RPMI7951 (cell line): ENCODE measurements at regions not wholly inside any gene's neighbourhood (a gene's known extent, or its start where the extent isn't known, plus 50 kb on each side); places are given as distances from the start of the nearest gene placed in this dataset.
"Not testable (repeated sequence)": the region's sequence is repeated elsewhere in the genome, so short reads cannot be mapped to it uniquely, and the experiment has no call there.

Experiments
- DNase-seq: peaks from one replicate; pipeline ENCODE4 v3.0.0-alpha.2; 2012; ENCODE audit warnings: low read depth

DNA sequence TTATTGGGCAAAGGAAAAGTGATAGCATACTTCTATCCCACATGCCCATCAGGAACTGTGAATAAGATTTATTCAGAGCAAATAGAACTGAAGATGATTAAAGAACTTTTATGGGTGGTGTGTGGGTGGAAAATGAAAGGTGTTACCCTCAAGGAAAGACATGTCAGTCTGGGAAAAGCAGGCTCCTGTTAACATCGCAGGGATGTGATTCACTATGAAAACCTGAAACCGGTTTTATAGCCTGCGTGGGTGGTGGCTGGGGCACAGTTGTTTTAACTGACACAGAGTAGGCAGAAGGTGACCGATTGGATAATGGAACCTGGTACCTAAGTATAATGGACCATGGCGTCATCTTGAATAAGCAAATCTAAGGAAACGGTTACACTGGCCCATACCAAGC, 61.3 kb upstream of the CASK start:
- DNase-seq, result peak; percentile 6

DNA sequence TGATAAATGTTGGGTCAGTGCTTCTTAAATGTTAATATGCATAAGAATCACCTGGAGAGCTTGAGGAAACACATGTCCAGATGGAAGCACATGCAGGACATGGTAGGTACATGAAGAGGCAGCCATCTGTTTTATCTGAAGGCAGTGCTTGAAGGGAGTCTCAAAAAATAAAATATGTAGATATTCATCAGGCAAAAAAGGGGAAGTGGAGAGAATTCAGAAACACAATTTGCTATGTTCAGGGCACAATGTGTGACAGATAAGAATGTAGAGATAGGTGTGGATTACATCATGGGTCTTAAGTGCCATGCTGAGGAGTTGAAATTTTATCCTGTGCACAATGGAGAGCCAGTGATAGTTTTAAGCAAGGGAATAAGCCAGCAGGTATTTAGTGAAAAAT, 59.6 kb upstream of the CASK start:
- DNase-seq, result no peak

DNA sequence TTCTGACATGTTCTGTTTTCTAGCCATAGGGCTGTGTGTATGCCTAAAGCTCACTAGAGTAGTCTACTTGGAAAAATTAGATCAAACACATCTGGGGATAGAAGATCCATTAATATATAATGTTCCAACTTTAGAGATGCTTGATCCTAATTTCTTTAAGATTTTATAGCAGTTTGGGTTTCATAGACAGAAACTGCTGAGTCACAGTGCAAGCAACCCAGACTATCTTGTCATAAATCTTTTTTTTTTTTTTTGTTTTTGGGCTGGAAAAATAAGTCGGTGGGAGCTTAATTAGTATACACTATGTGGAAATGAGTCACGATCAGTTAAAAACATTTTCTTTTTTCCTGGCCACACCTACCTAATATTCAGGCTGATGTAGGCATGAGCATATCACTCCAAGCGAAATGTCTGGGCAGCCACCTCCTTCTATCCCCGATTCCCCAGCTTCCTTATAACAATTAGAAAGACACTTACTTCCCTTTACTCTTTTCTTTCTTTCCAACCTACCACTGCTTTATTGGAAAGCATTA, 58.2 kb upstream of the CASK start:
- DNase-seq, result peak; percentile 10

DNA sequence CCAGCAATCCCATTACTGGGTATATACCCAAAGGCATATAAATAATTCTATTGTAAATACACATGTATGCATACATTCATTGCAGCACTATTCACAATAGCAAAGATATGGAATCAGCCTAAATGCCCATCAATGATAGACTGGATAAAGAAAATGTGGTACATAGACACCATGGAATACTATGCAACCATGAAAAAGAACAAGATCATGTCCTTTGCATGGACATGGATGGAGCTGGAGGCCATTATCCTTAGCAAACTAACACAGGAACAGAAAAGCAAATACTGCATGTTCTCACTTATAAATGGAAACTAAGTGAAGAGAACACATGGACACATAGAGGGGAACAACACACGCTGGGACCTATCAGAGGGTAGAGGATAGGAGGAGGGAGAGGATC, 51.3 kb upstream of the CASK start:
- DNase-seq, result not testable (repeated sequence)

DNA sequence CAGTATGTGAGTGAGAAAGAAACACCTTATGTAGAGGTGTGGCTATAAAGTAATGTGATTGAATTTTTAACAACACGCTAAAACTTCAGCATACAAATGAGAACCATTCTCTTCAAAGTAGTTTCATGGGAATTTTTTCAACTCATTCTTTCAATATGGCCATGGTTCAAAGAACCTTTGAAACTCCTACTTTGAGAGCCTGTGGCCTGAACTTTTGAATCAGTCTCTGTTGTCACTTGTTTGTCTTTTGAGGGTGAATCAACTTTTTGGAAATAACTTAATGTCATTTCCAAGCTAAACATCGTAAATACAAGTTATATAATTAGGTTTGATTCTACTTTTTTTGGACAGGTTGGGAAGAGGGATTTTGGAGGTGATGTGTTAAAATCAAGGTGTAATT, 49.9 kb upstream of the CASK start:
- DNase-seq, result no peak
